GM04504 (cell line): ENCODE measurements at regions not wholly inside any gene's neighbourhood (a gene's known extent, or its start where the extent isn't known, plus 50 kb on each side); places are given as distances from the start of the nearest gene placed in this dataset.
"Not testable (repeated sequence)": the region's sequence is repeated elsewhere in the genome, so short reads cannot be mapped to it uniquely, and the experiment has no call there.

Source experiments
- DNase-seq: peaks from one replicate; pipeline ENCODE4 v3.0.0-alpha.2; 2012; ENCODE audit warnings: low read depth

- peak; percentile 79 for DNase-seq
These were observed 274.7 kb downstream of the RND3 start for GRCh38 chr2:150212722-150213171.

DNA sequence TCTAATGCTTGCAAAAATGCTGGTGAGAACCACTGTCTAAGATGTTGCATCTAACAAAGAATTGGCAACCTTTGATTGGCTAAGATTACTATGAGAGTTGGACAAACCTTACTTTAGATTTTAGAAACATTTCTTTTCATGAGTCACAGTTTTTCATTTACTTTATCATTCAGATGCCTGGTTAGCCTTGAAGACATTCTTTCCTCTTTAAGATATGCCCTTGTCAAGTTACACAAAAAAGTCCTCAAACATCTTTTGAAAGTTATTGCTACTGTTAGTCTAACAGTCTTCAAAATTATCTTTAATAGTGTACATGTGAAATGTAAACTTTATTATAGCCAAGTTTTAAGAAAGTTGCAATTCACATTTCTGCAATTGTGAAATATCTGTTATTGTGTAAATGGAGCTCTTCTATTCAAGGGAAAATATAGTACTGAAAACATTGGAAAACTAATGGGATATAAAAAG is 276.3 kb downstream of the RND3 start:
- peak; percentile 38 for DNase-seq

DNA sequence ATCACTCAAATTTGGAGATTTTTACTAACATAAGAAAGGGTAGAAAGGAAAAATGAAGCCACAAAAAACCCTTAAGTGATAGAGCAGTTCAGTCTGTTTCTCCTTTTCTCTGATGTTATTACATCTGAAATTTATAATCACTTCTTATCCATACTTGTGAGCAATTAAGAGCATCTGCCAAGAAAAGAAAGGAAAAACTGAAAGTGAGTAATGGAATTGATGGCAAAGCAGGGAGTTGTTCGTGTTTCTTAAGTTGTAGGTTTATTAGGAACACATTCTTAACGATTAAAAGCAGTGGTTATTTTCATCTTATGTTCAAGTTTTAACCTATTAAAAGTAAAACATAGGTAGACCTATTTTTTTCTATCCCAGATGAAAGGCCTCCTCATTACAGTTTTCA is 277.7 kb downstream of the RND3 start:
- DNase-seq = no peak

DNA sequence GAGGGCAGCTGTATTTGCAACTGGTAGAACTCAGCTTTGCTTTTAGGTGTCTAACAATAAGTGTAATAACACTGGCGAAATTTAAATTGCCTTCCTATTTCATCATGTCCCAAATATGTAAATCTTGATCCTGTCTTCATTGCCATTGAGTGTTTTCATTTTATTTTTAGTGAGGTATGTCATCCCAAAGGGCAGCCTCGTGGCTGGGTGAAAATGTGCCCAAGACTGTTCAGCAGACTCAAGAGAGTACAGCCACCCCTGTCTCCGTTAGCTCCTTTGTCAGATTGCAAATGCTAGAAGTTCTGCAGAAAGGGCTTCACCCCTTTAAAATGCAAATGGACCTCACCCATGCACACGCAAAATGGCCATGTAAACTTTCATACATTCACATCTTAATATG is 278.8 kb downstream of the RND3 start:
- DNase-seq = no peak

DNA sequence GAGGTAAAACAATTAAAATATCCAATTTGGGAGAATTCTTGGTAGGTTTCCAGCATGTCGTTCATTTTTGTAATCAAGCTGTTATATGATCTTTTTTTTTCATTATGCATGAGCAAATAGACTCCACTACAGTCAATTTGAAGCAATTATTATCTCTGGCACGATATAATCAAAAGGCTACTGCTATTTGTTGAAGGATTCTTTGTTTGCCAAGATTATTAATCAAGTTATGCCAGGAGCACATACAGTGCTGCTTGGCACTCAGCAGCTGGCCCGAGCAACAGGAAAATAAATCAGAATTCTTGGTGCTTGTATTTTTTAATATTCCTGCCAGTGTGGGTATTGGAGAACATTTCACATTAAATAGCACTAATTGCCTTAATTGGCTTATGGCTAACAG is 279.5 kb downstream of the RND3 start:
- DNase-seq = no peak

DNA sequence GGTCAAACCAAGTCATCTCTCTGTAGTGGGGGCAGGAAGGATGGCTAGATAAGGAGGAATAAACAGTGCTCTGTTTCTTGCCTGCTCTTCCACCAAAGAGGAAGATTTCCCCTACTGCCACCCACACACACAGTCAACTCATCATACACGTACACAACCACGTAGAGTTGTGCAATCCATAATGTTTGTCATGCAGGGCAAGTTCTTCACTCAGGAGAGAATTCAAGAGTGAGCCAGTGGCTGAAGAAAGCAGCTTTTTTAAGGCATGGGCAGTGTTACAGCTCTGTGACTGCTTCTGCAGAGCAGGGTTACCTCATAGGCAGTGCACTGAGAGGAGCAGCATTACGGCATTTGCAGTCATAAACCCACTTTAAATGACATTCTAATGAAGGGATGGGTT is 283.0 kb downstream of the RND3 start:
- peak; percentile 60 for DNase-seq

- not testable (repeated sequence) for DNase-seq
These were observed 292.7 kb downstream of the RND3 start for GRCh38 chr2:150194816-150195215.

DNA sequence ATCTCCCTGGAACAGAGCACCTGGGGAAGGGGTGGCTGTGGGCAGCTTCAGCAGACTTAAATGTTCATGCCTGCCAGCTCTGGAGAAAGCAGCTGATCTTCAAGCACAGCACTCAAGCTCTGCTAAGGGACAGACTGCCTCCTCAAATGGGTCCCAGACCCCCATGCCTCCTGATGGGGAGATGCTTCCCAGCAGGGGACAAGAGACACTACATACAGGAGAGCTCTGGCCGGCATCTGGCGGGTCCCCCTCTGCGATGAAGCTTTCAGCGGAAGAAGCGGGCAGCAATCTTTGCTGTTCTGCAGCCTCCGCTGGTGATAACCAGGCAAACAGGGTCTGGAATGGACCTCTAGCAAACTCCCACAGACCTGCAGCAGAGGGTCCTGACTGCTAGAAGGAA is 294.8 kb downstream of the RND3 start:
- no peak for DNase-seq

DNA sequence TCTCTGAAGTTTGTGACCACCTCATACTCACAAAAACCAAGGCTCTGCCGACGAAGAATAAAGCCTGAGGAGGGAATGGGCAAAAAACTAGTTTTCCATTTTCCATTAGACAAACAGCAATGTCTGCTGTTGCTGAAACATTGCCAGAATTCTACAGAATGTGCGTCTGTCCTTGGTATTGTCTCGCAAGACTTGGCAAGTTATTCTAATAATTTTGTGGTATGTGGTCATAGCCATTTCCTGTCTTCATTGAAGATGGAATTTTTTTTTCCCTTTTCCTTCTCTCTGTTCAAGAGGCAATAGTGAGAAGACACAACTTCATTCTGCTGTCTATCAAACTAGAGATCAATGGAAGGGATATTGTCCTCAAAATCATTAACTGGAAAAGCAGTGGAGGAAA is 296.1 kb downstream of the RND3 start:
- no peak for DNase-seq

GRCh38 chr2:150190546-150190945 is 296.9 kb downstream of the RND3 start:
- DNase-seq = no peak

GRCh38 chr2:150188800-150189199 is 298.7 kb downstream of the RND3 start:
- DNase-seq = no peak

GRCh38 chr2:150188177-150188576 is 299.3 kb downstream of the RND3 start:
- no peak for DNase-seq

GRCh38 chr2:150182566-150183235 is 304.8 kb downstream of the RND3 start:
- no peak for DNase-seq

DNA sequence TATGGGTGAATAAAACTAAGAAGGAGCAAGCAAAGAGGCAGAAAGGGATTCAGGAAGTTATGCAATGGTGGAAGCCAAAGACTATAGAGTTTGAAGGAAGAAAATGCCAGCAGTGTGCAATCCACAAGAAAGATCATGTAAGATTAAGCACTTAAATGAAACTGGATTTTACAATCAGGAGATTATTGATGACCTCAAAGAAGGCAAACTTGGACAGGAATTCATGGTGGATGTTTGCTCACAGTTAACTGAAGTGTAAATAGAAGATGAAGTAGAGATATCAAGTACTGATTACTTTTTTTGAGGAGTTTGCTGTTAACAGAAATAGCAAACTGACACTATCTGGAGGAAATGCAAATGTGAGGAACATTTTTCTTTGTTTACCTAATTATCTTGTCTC is 308.9 kb downstream of the RND3 start:
- DNase-seq = no peak

DNA sequence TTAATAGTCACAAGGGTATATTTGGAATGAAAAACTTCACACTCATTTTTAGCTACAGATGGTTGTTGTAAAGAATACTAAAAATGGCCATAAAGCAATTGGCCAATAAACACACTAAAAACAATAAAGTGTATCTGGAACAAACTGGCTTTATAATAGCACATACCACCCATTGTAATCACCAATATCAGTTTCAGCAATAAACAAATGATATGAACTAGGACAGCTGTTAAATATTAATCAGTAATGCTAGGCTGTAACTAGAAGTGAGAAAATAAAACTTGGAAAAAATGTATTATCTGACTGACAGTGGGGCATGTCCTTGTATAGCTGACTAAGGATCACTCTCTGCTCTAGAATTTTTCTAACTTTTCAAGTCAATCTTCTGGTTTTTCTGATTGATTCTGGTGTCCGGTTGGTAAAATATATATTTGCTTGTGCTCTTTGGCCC is 312.5 kb downstream of the RND3 start:
- no peak for DNase-seq

DNA sequence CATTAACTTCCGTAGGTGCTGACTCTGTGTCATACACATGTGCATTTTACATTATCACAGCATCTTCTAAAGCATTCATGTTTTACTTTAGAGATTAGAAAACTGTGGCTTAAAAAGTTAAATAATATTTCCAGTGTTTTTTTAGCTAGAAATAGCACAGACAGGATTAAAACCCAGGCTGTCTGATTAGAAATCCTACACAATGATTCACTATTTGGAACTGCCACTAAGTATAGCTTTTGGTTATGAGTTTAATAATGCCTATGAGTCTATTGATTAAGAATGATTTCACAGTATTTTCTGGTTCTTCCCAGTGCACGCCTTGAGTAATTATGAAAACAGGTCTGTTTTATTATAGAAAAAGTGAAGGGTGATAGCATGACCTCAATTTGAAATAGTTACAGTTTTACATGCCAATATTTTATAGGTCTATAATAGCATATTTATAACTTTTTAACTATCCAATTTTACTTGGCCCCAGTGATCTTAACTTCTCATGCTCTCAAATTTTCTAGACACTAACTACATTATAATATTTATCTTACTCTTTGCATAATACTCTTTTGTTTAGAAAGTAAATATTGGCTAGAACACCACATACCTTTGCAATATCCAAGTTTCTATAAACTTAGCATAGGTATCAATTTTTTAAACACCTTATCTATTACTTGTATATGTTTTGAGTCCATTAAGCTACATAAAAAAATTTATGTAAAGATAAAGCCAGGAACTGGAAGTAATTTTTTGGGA is 313.2 kb downstream of the RND3 start:
- DNase-seq = no peak

DNA sequence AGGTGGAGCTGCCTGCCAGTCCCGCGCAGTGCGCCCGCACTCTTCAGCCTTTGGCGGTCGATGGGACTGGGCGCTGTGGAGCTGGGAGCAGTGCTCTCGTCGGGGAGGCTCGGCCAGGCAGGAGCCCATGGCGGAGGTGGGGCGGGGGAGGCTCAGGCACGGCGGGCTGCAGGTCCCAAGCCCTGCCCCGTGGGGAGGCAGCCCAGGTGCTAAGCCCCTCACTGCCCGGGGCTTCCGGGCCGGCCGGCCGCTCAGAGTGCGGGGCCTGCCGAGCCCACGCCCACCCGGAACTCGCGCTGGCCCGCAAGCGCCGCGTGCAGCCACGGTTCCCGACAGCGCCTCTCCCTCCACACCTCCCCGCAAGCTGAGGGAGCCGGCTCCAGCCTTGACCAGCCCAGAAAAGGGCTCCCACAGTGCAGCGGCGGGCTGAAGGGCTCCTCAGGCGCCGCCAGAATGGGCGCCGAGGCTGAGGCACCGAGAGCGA is 316.4 kb downstream of the RND3 start:
- DNase-seq = no peak

- DNase-seq = peak; percentile 24
These were observed 318.2 kb downstream of the RND3 start for GRCh38 chr2:150169237-150169629.

- DNase-seq = peak; percentile 23
These were observed 318.8 kb downstream of the RND3 start for GRCh38 chr2:150168595-150169236.

DNA sequence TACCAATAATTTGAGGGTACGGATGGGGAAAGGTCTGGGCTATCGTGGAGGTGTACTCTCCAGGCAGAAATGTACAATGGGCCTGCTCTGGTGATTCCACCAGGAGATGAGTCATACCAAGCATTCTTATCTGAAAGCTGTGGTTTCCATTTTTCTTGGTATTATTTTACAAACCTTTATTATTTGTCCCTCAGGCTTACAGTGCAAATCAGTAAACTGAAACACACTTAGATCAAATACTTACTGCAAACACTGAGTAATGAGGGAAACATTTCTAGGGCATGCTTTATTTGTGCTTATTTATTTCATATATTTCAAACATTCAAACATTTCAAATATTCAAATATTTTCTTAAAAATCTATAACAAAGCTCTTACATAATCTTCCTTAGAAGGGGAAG is 319.8 kb downstream of the RND3 start:
- DNase-seq = no peak

DNA sequence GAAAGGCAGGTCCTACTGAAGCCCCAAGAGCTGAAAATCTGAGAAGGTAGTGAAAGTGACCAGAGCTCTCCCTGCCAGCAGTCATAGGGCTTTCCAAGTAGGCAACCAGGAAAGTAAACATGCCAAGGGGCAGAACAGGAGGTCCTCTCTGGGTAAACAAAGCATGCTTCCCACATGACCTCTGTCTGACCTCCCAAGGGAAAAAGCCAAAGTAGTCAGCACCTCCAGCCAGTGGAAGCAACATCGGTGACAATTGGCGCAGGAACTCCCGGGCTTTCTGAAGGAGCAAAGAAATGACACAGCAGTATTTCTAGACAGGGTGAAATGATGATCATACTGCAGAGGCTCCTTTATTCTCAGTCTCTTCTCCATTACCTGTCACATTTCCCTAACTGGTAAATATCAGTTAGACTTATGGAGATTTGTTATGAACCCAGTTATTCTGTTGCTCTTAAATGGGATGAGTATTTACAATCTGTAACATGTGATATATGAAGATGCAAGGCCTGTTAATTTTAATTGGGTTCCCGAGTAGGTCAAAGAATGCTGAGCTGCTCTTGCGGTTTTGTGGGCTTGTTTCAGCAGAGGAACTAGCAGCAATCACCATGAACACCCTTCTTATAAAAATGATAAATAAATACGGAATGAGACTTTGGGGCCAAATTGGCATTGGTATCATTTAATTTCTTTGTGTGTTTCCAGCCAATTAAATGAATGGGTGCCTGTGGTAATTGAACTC is 321.0 kb downstream of the RND3 start:
- DNase-seq = no peak

DNA sequence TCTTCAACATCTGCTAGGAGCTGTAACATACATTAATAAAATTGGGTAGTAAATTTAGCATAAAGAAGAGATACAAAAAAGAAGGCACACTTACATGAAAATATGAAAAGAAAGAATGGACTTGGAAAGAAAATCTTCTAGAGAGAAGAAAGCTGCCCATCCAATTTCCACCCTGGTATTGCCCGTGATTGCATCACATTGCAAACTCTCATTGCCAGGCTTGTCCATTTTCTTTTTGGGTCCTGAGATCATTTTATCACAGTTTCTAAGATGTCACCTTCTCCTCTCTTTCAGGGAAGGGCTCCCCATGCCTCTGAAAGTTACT is 321.5 kb downstream of the RND3 start:
- DNase-seq = no peak
